Fibroblast of lung (primary cell): ENCODE measurements at regions not wholly inside any gene's neighbourhood (a gene's known extent, or its start where the extent isn't known, plus 50 kb on each side); places are given as distances from the start of the nearest gene placed in this dataset.

ENCODE experiments used
- DNase-seq, 2 donors: peaks; one replicate each; pipeline versions ENCODE4 v3.0.0 to v3.0.0-alpha.2; 2010; ENCODE audit warnings: low read depth in 2 of 2
- H2AFZ ChIP-seq: 2 replicates; pipeline ENCODE4 v1.5.1; 2012; ENCODE audit warnings: low read length, control low read depth, inconsistent platforms
- H3K27ac ChIP-seq: 2 replicates; pipeline ENCODE4 v1.5.1; 2011; ENCODE audit warnings: low read length, control low read depth; ENCODE audit not compliant: insufficient read depth
- H3K27me3 ChIP-seq: 2 replicates; pipeline ENCODE4 v1.5.1; 2011; ENCODE audit warnings: mild to moderate bottlenecking, low read length; ENCODE audit not compliant: control insufficient read depth, insufficient read depth
- H3K36me3 ChIP-seq: 2 replicates; pipeline ENCODE4 v1.5.1; 2011; ENCODE audit warnings: low read length; ENCODE audit not compliant: control insufficient read depth, insufficient read depth
- H3K4me1 ChIP-seq: 2 replicates; pipeline ENCODE4 v1.5.1; 2011; ENCODE audit warnings: low read length; ENCODE audit not compliant: control insufficient read depth, insufficient read depth; ENCODE audit errors: extremely low read depth
- H3K4me2 ChIP-seq: 2 replicates; pipeline ENCODE4 v1.5.1; 2011; ENCODE audit warnings: low read length, control low read depth; ENCODE audit not compliant: insufficient read depth; ENCODE audit errors: extremely low read depth
- H3K4me3 ChIP-seq, 4 experiments: fragments of 200-600 bp in 1 of 4; sonication (generic) in 1 of 4; replicated peaks in 1 of 4; 2 replicates each; pipeline ENCODE4 v1.5.1; 2011 to 2016; ENCODE audit warnings: low read length in 4 of 4, low read depth in 3 of 4, mild to moderate bottlenecking in 3 of 4, control low read depth in 2 of 4, inconsistent platforms in 1 of 4, mixed read lengths in 1 of 4; ENCODE audit not compliant: insufficient read depth in 1 of 4; ENCODE audit errors: control extremely low read depth in 1 of 4
- H3K79me2 ChIP-seq: 2 replicates; pipeline ENCODE4 v1.5.1; 2012; ENCODE audit warnings: mild to moderate bottlenecking, low read length, inconsistent platforms; ENCODE audit not compliant: control insufficient read depth, insufficient read depth
- H3K9ac ChIP-seq: 2 replicates; pipeline ENCODE4 v1.5.1; 2011; ENCODE audit warnings: mild to moderate bottlenecking, low read length, control low read depth; ENCODE audit not compliant: insufficient read depth
- H3K9me3 ChIP-seq: 2 replicates; pipeline ENCODE4 v1.5.1; 2012; ENCODE audit warnings: low read depth, low read length; ENCODE audit not compliant: control insufficient read depth, insufficient read depth
- H4K20me1 ChIP-seq: 2 replicates; pipeline ENCODE4 v1.5.1; 2011; ENCODE audit warnings: low read length; ENCODE audit not compliant: control insufficient read depth, insufficient read depth; ENCODE audit errors: extremely low read depth
- EZH2 ChIP-seq: IDR thresholded peaks from 2 replicates; pipeline ENCODE4 v1.5.1; 2012; ENCODE audit warnings: low read length, control low read depth, mild to moderate bottlenecking; ENCODE audit errors: missing control alignments
- TF ChIP-seq, protein P1 (sequence below), 2 donors: IDR thresholded peaks in 1 of 2; conservative IDR thresholded peaks in 1 of 2; 1 replicate in 1 of 2; 2 replicates in 1 of 2; pipeline ENCODE4 v1.5.1; 2011 to 2012; ENCODE audit warnings: low read length in 2 of 2, control low read depth in 1 of 2, inconsistent platforms in 1 of 2, low read depth in 1 of 2, mild to moderate bottlenecking in 1 of 2

DNA sequence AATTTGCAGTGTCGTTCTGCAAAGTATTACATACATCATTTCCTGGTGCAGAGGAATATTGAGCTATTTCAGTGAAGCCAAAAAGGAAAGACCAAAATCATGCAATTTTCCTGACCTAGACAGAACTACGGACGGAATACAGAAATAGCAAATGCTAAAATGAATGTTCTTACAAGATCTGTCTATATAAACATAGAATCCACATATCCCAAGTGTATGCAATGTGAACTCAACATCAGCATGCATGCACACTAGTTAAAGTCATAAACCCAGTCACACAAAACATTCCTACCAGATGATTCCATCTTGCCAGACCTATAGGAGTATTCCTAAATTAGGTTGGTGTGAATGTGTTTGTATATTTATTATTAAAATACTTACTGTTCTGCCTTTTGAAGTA lies 383.7 kb upstream of the ZNF507 start:
- DNase-seq: peak in 1 of 2 donors; percentile 79
- H3K36me3 ChIP-seq: no peaks in the 10 kb centered on the region
- H3K27me3 ChIP-seq: no peaks in the 10 kb centered on the region
- no peak overlapping the region for H3K27ac ChIP-seq
- H4K20me1 ChIP-seq: no peaks in the 10 kb centered on the region
- no peak overlapping the region for H3K4me2 ChIP-seq
- no peak overlapping the region for H2AFZ ChIP-seq
- H3K9me3 ChIP-seq: no peaks in the 10 kb centered on the region
- no peaks in the 10 kb centered on the region for H3K79me2 ChIP-seq
- H3K4me3 ChIP-seq: no peak overlapping the region
- no peak overlapping the region for H3K9ac ChIP-seq
- TF ChIP-seq, protein P1, sequence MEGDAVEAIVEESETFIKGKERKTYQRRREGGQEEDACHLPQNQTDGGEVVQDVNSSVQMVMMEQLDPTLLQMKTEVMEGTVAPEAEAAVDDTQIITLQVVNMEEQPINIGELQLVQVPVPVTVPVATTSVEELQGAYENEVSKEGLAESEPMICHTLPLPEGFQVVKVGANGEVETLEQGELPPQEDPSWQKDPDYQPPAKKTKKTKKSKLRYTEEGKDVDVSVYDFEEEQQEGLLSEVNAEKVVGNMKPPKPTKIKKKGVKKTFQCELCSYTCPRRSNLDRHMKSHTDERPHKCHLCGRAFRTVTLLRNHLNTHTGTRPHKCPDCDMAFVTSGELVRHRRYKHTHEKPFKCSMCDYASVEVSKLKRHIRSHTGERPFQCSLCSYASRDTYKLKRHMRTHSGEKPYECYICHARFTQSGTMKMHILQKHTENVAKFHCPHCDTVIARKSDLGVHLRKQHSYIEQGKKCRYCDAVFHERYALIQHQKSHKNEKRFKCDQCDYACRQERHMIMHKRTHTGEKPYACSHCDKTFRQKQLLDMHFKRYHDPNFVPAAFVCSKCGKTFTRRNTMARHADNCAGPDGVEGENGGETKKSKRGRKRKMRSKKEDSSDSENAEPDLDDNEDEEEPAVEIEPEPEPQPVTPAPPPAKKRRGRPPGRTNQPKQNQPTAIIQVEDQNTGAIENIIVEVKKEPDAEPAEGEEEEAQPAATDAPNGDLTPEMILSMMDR (conservative IDR thresholded peaks at IDR 0.05 in 1 of 2, IDR thresholded peaks at IDR 0.05 in 1 of 2; ENCODE audit: low read depth in 1 of 2, low read length in 2 of 2): no peak
- no peak for TF ChIP-seq EZH2
- H3K4me1 ChIP-seq: no peaks in the 10 kb centered on the region

- DNase-seq: peak; percentile 42 to 92
- Histone ChIP-seq H3K27ac (no peak overlapping the region), H4K20me1 (no peaks in the 10 kb centered on the region), H3K79me2 (no peaks in the 10 kb centered on the region), H3K36me3 (no peaks in the 10 kb centered on the region), H3K9me3 (no peaks in the 10 kb centered on the region), H3K27me3 (no peaks in the 10 kb centered on the region), H3K4me1 (no peaks in the 10 kb centered on the region), H2AFZ (no peak overlapping the region), H3K4me2 (no peak overlapping the region), H3K4me3 (no peak overlapping the region), H3K9ac (no peak overlapping the region)
- TF ChIP-seq, protein P1 (conservative IDR thresholded peaks at IDR 0.05 in 1 of 2, IDR thresholded peaks at IDR 0.05 in 1 of 2; ENCODE audit: low read depth in 1 of 2, low read length in 2 of 2): no peak
- TF ChIP-seq EZH2: no peak
These were observed 382.8 kb upstream of the ZNF507 start for GRCh38 chr19:31962561-31962996.

DNA sequence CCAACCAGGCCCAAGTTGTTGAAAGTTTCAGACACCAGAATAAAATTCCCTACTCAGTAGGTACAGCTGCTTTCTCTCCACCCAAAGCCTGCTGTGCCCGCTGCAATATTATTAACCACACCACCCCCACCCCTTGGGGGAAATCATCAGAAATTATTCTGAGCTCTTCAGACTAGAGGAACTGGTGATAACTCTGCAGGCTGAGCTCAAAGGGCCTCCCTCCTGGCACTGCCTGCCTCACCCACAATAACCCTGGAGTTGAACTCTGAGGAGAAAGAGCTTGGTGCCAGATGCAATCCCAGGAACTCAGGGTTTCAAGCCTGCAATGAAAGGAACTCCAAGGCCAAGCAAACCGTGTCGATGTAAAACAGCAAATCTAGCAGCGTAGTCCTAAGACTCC lies 381.7 kb upstream of the ZNF507 start:
- no peaks in the 10 kb centered on the region for H4K20me1 ChIP-seq
- no peak overlapping the region for H3K4me3 ChIP-seq
- H3K4me2 ChIP-seq: no peak overlapping the region
- no peaks in the 10 kb centered on the region for H3K4me1 ChIP-seq
- no peaks in the 10 kb centered on the region for H3K27me3 ChIP-seq
- H2AFZ ChIP-seq: no peak overlapping the region
- DNase-seq: no peak
- no peaks in the 10 kb centered on the region for H3K9me3 ChIP-seq
- H3K27ac ChIP-seq: no peak overlapping the region
- no peak overlapping the region for H3K9ac ChIP-seq
- TF ChIP-seq, protein P1 (conservative IDR thresholded peaks at IDR 0.05 in 1 of 2, IDR thresholded peaks at IDR 0.05 in 1 of 2; ENCODE audit: low read depth in 1 of 2, low read length in 2 of 2): no peak
- no peak for TF ChIP-seq EZH2
- no peaks in the 10 kb centered on the region for H3K36me3 ChIP-seq
- no peaks in the 10 kb centered on the region for H3K79me2 ChIP-seq
